H9 (cell line): ENCODE measurements at regions not wholly inside any gene's neighbourhood (a gene's known extent, or its start where the extent isn't known, plus 50 kb on each side); places are given as distances from the start of the nearest gene placed in this dataset.

ENCODE experiments used
- DNase-seq: peaks from one replicate; pipeline ENCODE4 v3.0.0-alpha.2; 2017
- H2AFZ ChIP-seq: one replicate; pipeline ENCODE4 v1.6.1; 2013; ENCODE audit warnings: mild to moderate bottlenecking, low read length, control low read depth, moderate library complexity
- H2AK5ac ChIP-seq: 2 replicates; pipeline ENCODE4 v1.6.1; 2013; ENCODE audit warnings: low read length, control low read depth, mixed read lengths; ENCODE audit not compliant: insufficient read length
- H2BK120ac ChIP-seq: one replicate; pipeline ENCODE4 v1.6.1; 2013; ENCODE audit warnings: low read depth, mild to moderate bottlenecking, low read length, control low read depth, inconsistent platforms; ENCODE audit not compliant: poor library complexity, severe bottlenecking
- H2BK12ac ChIP-seq: 2 replicates; pipeline ENCODE4 v1.6.1; 2013; ENCODE audit warnings: low read length, control low read depth, mixed read lengths, low read depth; ENCODE audit not compliant: insufficient read length
- H2BK15ac ChIP-seq: 2 replicates; pipeline ENCODE4 v1.6.1; 2013; ENCODE audit warnings: low read depth, low read length, control low read depth
- H2BK20ac ChIP-seq: one replicate; pipeline ENCODE4 v1.6.1; 2013; ENCODE audit warnings: low read depth, mild to moderate bottlenecking, low read length, control low read depth, inconsistent platforms; ENCODE audit not compliant: poor library complexity, severe bottlenecking
- H2BK5ac ChIP-seq: 2 replicates; pipeline ENCODE4 v1.6.1; 2013; ENCODE audit warnings: low read length, control low read depth, mixed read lengths; ENCODE audit not compliant: insufficient read length
- H3K14ac ChIP-seq: 2 replicates; pipeline ENCODE4 v1.6.1; 2013; ENCODE audit warnings: low read length, control low read depth; ENCODE audit not compliant: insufficient read depth
- H3K18ac ChIP-seq: 2 replicates; pipeline ENCODE4 v1.6.1; 2013; ENCODE audit warnings: low read depth, mild to moderate bottlenecking, mixed read lengths, low read length, control low read depth; ENCODE audit not compliant: insufficient read length
- H3K23ac ChIP-seq: 2 replicates; pipeline ENCODE4 v1.6.1; 2013; ENCODE audit warnings: low read length, control low read depth, mixed read lengths, low read depth; ENCODE audit not compliant: insufficient read length
- H3K23me2 ChIP-seq: 2 replicates; pipeline ENCODE4 v1.6.1; 2013; ENCODE audit warnings: low read depth, mild to moderate bottlenecking, mixed read lengths, low read length, control low read depth; ENCODE audit not compliant: insufficient read length, poor library complexity, severe bottlenecking
- H3K27ac ChIP-seq: 2 replicates; pipeline ENCODE4 v1.5.1; 2013; ENCODE audit warnings: low read length, control low read depth, mixed read lengths, low read depth; ENCODE audit not compliant: insufficient read length
- H3K27me3 ChIP-seq: 2 replicates; pipeline ENCODE4 v1.6.1; 2013; ENCODE audit warnings: low read length, control low read depth, inconsistent platforms; ENCODE audit not compliant: insufficient read depth
- H3K4ac ChIP-seq: 2 replicates; pipeline ENCODE4 v1.6.1; 2013; ENCODE audit warnings: low read depth, mild to moderate bottlenecking, control low read depth, inconsistent platforms, low read length, moderate library complexity
- H3K4me1 ChIP-seq: 2 replicates; pipeline ENCODE4 v1.6.1; 2013; ENCODE audit warnings: low read length, control low read depth, inconsistent platforms; ENCODE audit not compliant: insufficient read depth
- H3K4me2 ChIP-seq: 2 replicates; pipeline ENCODE4 v1.6.1; 2013; ENCODE audit warnings: low read length, control low read depth, mixed read lengths; ENCODE audit not compliant: insufficient read length, insufficient read depth
- H3K56ac ChIP-seq: 2 replicates; pipeline ENCODE4 v1.6.1; 2013; ENCODE audit warnings: low read depth, mild to moderate bottlenecking, mixed read lengths, low read length, control low read depth; ENCODE audit not compliant: insufficient read length
- H3K79me1 ChIP-seq: 2 replicates; pipeline ENCODE4 v1.6.1; 2013; ENCODE audit warnings: low read depth, mild to moderate bottlenecking, moderate library complexity, low read length, control low read depth, inconsistent platforms; ENCODE audit not compliant: insufficient read depth, poor library complexity, severe bottlenecking
- H3K79me2 ChIP-seq: 2 replicates; pipeline ENCODE4 v1.6.1; 2013; ENCODE audit warnings: low read length, control low read depth, inconsistent platforms; ENCODE audit not compliant: insufficient read depth
- H3K9ac ChIP-seq: 2 replicates; pipeline ENCODE4 v1.6.1; 2013; ENCODE audit warnings: low read length, control low read depth, mixed read lengths; ENCODE audit not compliant: insufficient read length; ENCODE audit errors: extremely low read depth
- H3K9me3 ChIP-seq: one replicate; pipeline ENCODE4 v1.6.1; 2013; ENCODE audit warnings: low read depth, low read length, inconsistent platforms; ENCODE audit not compliant: control insufficient read depth
- H3T11ph ChIP-seq: one replicate; pipeline ENCODE4 v1.6.1; 2013; ENCODE audit warnings: mild to moderate bottlenecking, low read length, control low read depth, inconsistent platforms
- H4K20me1 ChIP-seq: one replicate; pipeline ENCODE4 v1.6.1; 2013; ENCODE audit not compliant: control insufficient read depth, insufficient read length, insufficient read depth
- H4K5ac ChIP-seq: 2 replicates; pipeline ENCODE4 v1.6.1; 2013; ENCODE audit warnings: low read depth, mild to moderate bottlenecking, mixed read lengths, low read length, control low read depth; ENCODE audit not compliant: insufficient read length
- H4K8ac ChIP-seq: replicated peaks from 2 replicates; pipeline ENCODE4 v1.6.1; 2013; ENCODE audit warnings: low read length, control low read depth, mixed read lengths, low read depth; ENCODE audit not compliant: insufficient read length
- H4K91ac ChIP-seq: 2 replicates; pipeline ENCODE4 v1.6.1; 2013; ENCODE audit warnings: low read depth, mild to moderate bottlenecking, moderate library complexity, mixed read lengths, low read length, control low read depth; ENCODE audit not compliant: insufficient read length
- H3K27ac Mint-ChIP-seq, 3 experiments: 2 replicates in 2 of 3; 3 replicates in 1 of 3; pipeline ENCODE4 v1.8.0; 2020 to 2021; ENCODE audit warnings: mixed read lengths in 3 of 3, mild to moderate bottlenecking in 1 of 3, moderate library complexity in 1 of 3
- H3K27me3 Mint-ChIP-seq: 2 replicates; pipeline ENCODE4 v1.8.0; 2021; ENCODE audit warnings: low read depth, mild to moderate bottlenecking, moderate library complexity, mixed read lengths
- H3K36me3 Mint-ChIP-seq, 3 experiments: 2 replicates in 2 of 3; 3 replicates in 1 of 3; pipeline ENCODE4 v1.8.0; 2020 to 2021; ENCODE audit warnings: low read depth in 3 of 3, mixed read lengths in 3 of 3; ENCODE audit not compliant: insufficient read depth in 1 of 3
- H3K4me1 Mint-ChIP-seq, 2 experiments: 2 replicates each; pipeline ENCODE4 v1.8.0; 2020; ENCODE audit warnings: mixed read lengths in 2 of 2
- H3K4me3 Mint-ChIP-seq, 2 experiments: 2 replicates in 1 of 2; 3 replicates in 1 of 2; pipeline ENCODE4 v1.8.0; 2020 to 2021; ENCODE audit warnings: mild to moderate bottlenecking in 2 of 2, mixed read lengths in 2 of 2, moderate library complexity in 1 of 2
- H3K9me3 Mint-ChIP-seq, 2 experiments: 2 replicates in 1 of 2; 3 replicates in 1 of 2; pipeline ENCODE4 v1.8.0; 2020; ENCODE audit warnings: mild to moderate bottlenecking in 2 of 2, mixed read lengths in 2 of 2, moderate library complexity in 1 of 2
- WGBS: extraction: QIAGEN DNeasy Blood & Tissue Kit; methylation state at CpG from one replicate; pipeline ENCODE4 v1.1.7; 2013; ENCODE audit warnings: missing lambda C conversion rate, low lambda C conversion rate, mixed read lengths; ENCODE audit not compliant: insufficient read length; ENCODE audit errors: extremely low coverage; 5-methylcytosine and 5-hydroxymethylcytosine counted together
- TF ChIP-seq, protein P1 (sequence below): fragments of 200-600 bp; sonication (generic); conservative IDR thresholded peaks from 3 replicates; pipeline ENCODE4 v1.8.0; 2021; ENCODE audit warnings: antibody characterized with exemption, mild to moderate bottlenecking

DNA sequence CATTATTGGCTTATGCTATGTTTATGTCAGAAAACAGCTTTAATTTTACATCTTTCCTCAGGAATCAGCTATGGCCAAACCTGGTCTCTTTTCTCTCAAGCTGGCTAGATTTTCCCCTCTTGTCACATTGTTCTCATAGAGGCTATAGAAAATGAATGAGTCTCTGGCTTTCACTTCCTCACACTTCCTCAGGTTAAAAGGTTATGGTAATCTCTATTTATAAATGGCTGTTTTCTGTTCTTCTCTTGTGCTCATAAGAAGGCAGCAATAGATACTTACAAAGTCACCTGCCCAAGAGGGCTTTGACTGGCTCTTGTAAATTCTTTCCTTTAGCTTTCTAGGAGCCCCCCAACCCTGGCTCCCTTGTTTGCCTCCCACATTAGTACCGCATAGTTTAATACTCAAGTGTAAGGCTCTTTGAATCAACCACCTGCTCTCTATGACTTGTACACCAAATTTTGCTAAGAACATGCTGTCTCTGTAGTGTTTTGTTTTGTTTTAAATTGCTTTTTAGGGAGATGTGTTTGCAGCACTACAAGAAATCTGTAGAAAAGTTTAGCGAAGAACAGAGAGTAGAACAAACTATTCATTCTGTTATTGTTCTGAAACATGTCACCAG lies 897.4 kb upstream of the CITED2 start:
- Mint-ChIP-seq H3K4me3 (no peak overlapping the region), H3K27ac (no peak overlapping the region), H3K27me3 (no peaks in the 10 kb centered on the region), H3K9me3 (peaks cover 3 to 6% of the 10 kb centered on the region in 2 experiments; a peak in 3 of 5 replicates), H3K4me1 (peaks cover 0 to 6% of the 10 kb centered on the region in 2 experiments; a peak in 2 of 4 replicates), H3K36me3 (peaks cover 0 to 7% (median 3%) of the 10 kb centered on the region in 3 experiments; a peak in 4 of 7 replicates)
- no peak overlapping the region for H3K18ac ChIP-seq
- H3K56ac ChIP-seq = no peak overlapping the region
- no peak for DNase-seq
- no peak overlapping the region for H2BK5ac ChIP-seq
- H3K79me1 ChIP-seq = no peaks in the 10 kb centered on the region
- no peak overlapping the region for H2BK120ac ChIP-seq
- H2BK15ac ChIP-seq = no peak overlapping the region
- H3K9me3 ChIP-seq = no peaks in the 10 kb centered on the region
- H4K5ac ChIP-seq = no peak overlapping the region
- TF ChIP-seq, protein P1, sequence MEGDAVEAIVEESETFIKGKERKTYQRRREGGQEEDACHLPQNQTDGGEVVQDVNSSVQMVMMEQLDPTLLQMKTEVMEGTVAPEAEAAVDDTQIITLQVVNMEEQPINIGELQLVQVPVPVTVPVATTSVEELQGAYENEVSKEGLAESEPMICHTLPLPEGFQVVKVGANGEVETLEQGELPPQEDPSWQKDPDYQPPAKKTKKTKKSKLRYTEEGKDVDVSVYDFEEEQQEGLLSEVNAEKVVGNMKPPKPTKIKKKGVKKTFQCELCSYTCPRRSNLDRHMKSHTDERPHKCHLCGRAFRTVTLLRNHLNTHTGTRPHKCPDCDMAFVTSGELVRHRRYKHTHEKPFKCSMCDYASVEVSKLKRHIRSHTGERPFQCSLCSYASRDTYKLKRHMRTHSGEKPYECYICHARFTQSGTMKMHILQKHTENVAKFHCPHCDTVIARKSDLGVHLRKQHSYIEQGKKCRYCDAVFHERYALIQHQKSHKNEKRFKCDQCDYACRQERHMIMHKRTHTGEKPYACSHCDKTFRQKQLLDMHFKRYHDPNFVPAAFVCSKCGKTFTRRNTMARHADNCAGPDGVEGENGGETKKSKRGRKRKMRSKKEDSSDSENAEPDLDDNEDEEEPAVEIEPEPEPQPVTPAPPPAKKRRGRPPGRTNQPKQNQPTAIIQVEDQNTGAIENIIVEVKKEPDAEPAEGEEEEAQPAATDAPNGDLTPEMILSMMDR = no peak
- no peak overlapping the region for H3K27ac ChIP-seq
- WGBS = no CpG with 5 or more reads among the region's 2 CpGs
- no peak overlapping the region for H4K91ac ChIP-seq
- H3K4me2 ChIP-seq = no peak overlapping the region
- no peak overlapping the region for H2BK20ac ChIP-seq
- no peak overlapping the region for H3K23ac ChIP-seq
- H3K14ac ChIP-seq = no peak overlapping the region
- no peak overlapping the region for H2AK5ac ChIP-seq
- no peaks in the 10 kb centered on the region for H3K23me2 ChIP-seq
- H3K9ac ChIP-seq = no peak overlapping the region
- H3K4me1 ChIP-seq = no peaks in the 10 kb centered on the region
- no peak overlapping the region for H3K4ac ChIP-seq
- no peak overlapping the region for H2AFZ ChIP-seq
- no peaks in the 10 kb centered on the region for H3K27me3 ChIP-seq
- H3T11ph ChIP-seq = no peak overlapping the region
- no peaks in the 10 kb centered on the region for H3K79me2 ChIP-seq
- H4K20me1 ChIP-seq = no peaks in the 10 kb centered on the region
- H2BK12ac ChIP-seq = no peak overlapping the region
- no peak overlapping the region for H4K8ac ChIP-seq
